Lower leg skin (tissue), 3 donors: ENCODE measurements at regions not wholly inside any gene's neighbourhood (a gene's known extent, or its start where the extent isn't known, plus 50 kb on each side); places are given as distances from the start of the nearest gene placed in this dataset.

Source experiments
- POLR2A ChIP-seq, 2 donors: fragments of 450-650 bp; IDR thresholded peaks; one replicate each; pipeline ENCODE4 v1.6.1; 2016 to 2017; ENCODE audit warnings: antibody characterized with exemption in 2 of 2, mild to moderate bottlenecking in 1 of 2, moderate library complexity in 1 of 2
- TF ChIP-seq, protein P1 (sequence below), 3 donors: fragments of 450-650 bp; IDR thresholded peaks; one replicate each; pipeline ENCODE4 v1.5.1; 2016; ENCODE audit warnings: antibody characterized with exemption in 3 of 3, mild to moderate bottlenecking in 3 of 3, moderate library complexity in 2 of 3

DNA sequence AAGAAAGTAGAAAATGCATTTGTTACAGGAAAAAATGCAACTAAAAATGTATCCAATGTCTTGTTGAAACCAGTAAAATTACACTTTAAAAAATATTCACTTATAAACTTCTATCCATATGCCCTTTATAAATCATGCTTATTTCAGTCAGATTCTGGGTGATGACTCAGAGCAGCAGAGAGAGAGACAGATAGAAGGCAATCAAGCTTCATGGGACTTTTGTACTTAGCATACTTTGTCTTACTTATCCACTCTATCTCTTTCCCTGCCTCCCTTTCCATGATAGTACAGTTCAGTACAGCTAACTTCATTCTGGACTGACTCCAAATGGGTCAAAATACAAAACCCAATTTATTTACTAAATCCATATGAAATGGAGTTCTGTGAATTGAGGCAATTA lies 1438.2 kb downstream of the ZPLD1 start:
- no peak for TF ChIP-seq POLR2A (IDR thresholded peaks at IDR 0.05)
- TF ChIP-seq, protein P1, sequence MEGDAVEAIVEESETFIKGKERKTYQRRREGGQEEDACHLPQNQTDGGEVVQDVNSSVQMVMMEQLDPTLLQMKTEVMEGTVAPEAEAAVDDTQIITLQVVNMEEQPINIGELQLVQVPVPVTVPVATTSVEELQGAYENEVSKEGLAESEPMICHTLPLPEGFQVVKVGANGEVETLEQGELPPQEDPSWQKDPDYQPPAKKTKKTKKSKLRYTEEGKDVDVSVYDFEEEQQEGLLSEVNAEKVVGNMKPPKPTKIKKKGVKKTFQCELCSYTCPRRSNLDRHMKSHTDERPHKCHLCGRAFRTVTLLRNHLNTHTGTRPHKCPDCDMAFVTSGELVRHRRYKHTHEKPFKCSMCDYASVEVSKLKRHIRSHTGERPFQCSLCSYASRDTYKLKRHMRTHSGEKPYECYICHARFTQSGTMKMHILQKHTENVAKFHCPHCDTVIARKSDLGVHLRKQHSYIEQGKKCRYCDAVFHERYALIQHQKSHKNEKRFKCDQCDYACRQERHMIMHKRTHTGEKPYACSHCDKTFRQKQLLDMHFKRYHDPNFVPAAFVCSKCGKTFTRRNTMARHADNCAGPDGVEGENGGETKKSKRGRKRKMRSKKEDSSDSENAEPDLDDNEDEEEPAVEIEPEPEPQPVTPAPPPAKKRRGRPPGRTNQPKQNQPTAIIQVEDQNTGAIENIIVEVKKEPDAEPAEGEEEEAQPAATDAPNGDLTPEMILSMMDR (IDR thresholded peaks at IDR 0.05): no peak
